HL-60 (cell line): ENCODE measurements at regions not wholly inside any gene's neighbourhood (a gene's known extent, or its start where the extent isn't known, plus 50 kb on each side); places are given as distances from the start of the nearest gene placed in this dataset.

Source experiments
- DNase-seq, 2 experiments: peaks; one replicate each; pipeline ENCODE4 v3.0.0-alpha.2; 2010 to 2020; ENCODE audit warnings: low read depth in 1 of 2, low spot score in 1 of 2
- H3K27ac ChIP-seq: fragments of 250-450 bp; sonication (Bioruptor Pico); replicated peaks from 2 replicates; pipeline ENCODE4 v1.5.1; 2020; ENCODE audit warnings: mild to moderate bottlenecking, moderate library complexity
- H3K27me3 ChIP-seq: fragments of 250-450 bp; sonication (Bioruptor Pico); 2 replicates; pipeline ENCODE4 v1.5.1; 2021; ENCODE audit warnings: mild to moderate bottlenecking, moderate library complexity; ENCODE audit not compliant: insufficient read depth, poor library complexity, severe bottlenecking
- H3K4me3 ChIP-seq: replicated peaks from 2 replicates; pipeline ENCODE4 v1.5.1; 2011; ENCODE audit warnings: mild to moderate bottlenecking, control low read depth, low read length; ENCODE audit not compliant: insufficient read depth
- CTCF ChIP-seq: IDR thresholded peaks from one replicate; pipeline ENCODE4 v1.5.1; 2011; ENCODE audit warnings: low read length, control low read depth, inconsistent platforms; ENCODE audit not compliant: insufficient read depth
- GABPA ChIP-seq: IDR thresholded peaks from 2 replicates; pipeline ENCODE4 v1.6.1; 2012; ENCODE audit warnings: low read depth
- POLR2AphosphoS5 ChIP-seq: IDR thresholded peaks from 2 replicates; pipeline ENCODE4 v1.6.1; 2012; ENCODE audit warnings: low read depth
- REST ChIP-seq: IDR thresholded peaks from 2 replicates; pipeline ENCODE4 v1.6.1; 2012; ENCODE audit warnings: low read depth; ENCODE audit not compliant: insufficient replicate concordance
- SPI1 ChIP-seq: IDR thresholded peaks from 2 replicates; pipeline ENCODE4 v1.6.1; 2012; ENCODE audit warnings: low read depth, mild to moderate bottlenecking, borderline replicate concordance

DNA sequence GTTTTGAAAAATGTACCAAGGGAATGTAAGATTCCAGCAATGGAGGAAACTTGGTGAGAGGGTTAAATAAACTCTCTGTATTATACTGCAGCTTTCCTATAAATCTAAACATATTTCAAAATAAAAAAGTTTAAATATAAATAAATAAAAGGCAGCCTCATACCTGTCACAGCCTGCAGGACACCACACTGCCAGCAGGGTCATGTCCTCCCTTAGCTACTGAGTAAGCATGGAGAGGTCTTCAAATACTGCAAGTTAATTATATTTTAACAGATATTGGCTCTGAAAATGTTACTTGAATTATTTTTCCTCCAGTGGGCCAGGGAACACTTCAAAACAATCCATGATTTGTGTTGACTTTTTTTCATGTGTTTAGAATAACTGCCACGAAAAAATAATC is 852.8 kb upstream of the PCDH7 start:
- no peak for DNase-seq
- Histone ChIP-seq H3K4me3 (no peak overlapping the region), H3K27me3 (no peaks in the 10 kb centered on the region), H3K27ac (no peak overlapping the region)
- TF ChIP-seq SPI1 = no peak
- no peak for TF ChIP-seq CTCF
- TF ChIP-seq GABPA = no peak
- no peak for TF ChIP-seq POLR2AphosphoS5
- TF ChIP-seq REST = no peak

- H3K27me3 ChIP-seq = no peaks in the 10 kb centered on the region
- H3K27ac ChIP-seq = no peak overlapping the region
- no peak overlapping the region for H3K4me3 ChIP-seq
- TF ChIP-seq REST (no peak), CTCF (no peak), GABPA (no peak), POLR2AphosphoS5 (no peak), SPI1 (no peak)
- DNase-seq = no peak
These were observed 819.8 kb upstream of the PCDH7 start for GRCh38 chr4:29900336-29900735.

GRCh38 chr4:29908276-29908675 is 811.9 kb upstream of the PCDH7 start:
- no peak for DNase-seq
- no peak overlapping the region for H3K27ac ChIP-seq
- no peak overlapping the region for H3K4me3 ChIP-seq
- H3K27me3 ChIP-seq = no peaks in the 10 kb centered on the region
- no peak for TF ChIP-seq POLR2AphosphoS5
- no peak for TF ChIP-seq GABPA
- TF ChIP-seq SPI1 = no peak
- TF ChIP-seq CTCF = no peak

DNA sequence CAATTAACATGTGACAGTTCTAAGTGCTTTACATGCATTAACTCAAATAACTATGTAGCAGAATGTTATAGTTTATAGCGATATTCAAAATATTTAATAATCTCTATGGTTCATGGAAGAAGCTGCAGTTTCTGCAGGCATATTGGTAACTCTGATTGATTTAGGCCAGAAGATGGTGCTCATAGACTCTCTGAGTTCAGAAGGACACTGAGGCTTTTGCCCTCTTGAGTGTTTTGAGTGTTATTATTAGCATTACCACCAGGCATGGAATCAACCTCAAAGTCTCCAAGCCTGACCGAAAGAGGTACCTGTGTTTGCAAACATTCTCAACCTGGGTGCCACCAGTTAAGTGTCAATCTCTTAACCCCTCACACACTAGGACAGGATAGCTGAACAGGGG is 792.3 kb upstream of the PCDH7 start:
- Histone ChIP-seq H3K27ac (no peak overlapping the region), H3K27me3 (no peaks in the 10 kb centered on the region), H3K4me3 (no peak overlapping the region)
- TF ChIP-seq GABPA = no peak
- TF ChIP-seq CTCF = no peak
- TF ChIP-seq REST = no peak
- no peak for TF ChIP-seq POLR2AphosphoS5
- TF ChIP-seq SPI1 = no peak
- no peak for DNase-seq
